ENCODE measurements at regions not wholly inside any gene's neighbourhood (a gene's known extent, or its start where the extent isn't known, plus 50 kb on each side); places are given as distances from the start of the nearest gene placed in this dataset.

- TF ChIP-seq, protein P1, sequence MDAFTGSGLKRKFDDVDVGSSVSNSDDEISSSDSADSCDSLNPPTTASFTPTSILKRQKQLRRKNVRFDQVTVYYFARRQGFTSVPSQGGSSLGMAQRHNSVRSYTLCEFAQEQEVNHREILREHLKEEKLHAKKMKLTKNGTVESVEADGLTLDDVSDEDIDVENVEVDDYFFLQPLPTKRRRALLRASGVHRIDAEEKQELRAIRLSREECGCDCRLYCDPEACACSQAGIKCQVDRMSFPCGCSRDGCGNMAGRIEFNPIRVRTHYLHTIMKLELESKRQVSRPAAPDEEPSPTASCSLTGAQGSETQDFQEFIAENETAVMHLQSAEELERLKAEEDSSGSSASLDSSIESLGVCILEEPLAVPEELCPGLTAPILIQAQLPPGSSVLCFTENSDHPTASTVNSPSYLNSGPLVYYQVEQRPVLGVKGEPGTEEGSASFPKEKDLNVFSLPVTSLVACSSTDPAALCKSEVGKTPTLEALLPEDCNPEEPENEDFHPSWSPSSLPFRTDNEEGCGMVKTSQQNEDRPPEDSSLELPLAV (CRISPR knock-in tag; conservative IDR thresholded peaks at IDR 0.05; ENCODE audit: low read depth), result no peak
- TF ChIP-seq TOE1 (CRISPR knock-in tag; IDR thresholded peaks at IDR 0.05) (no peak), SMC3 (IDR thresholded peaks at IDR 0.05; ENCODE audit: low read length) (no peak), SOX5 (CRISPR knock-in tag; IDR thresholded peaks at IDR 0.05; ENCODE audit: borderline replicate concordance) (no peak), ZNF335 (CRISPR knock-in tag; IDR thresholded peaks at IDR 0.05) (no peak), ELK4 (CRISPR knock-in tag; IDR thresholded peaks at IDR 0.05; ENCODE audit: borderline replicate concordance) (no peak), ZBTB26 (CRISPR knock-in tag; IDR thresholded peaks at IDR 0.05; ENCODE audit: borderline replicate concordance) (no peak), ZNF441 (CRISPR knock-in tag; IDR thresholded peaks at IDR 0.05; ENCODE audit: borderline replicate concordance) (no peak), FOXA1 (IDR thresholded peaks at IDR 0.05) (no peak), FOXA1 (CRISPR knock-in tag; IDR thresholded peaks at IDR 0.05) (peak; percentile 72), CEBPB (IDR thresholded peaks at IDR 0.05; ENCODE audit: borderline replicate concordance, low read depth, low read length) (peak; percentile 83), RNF2 (conservative IDR thresholded peaks at IDR 0.05; ENCODE audit: low read depth) (no peak), TEAD3 (CRISPR knock-in tag; optimal IDR thresholded peaks at IDR 0.05; ENCODE audit: borderline replicate concordance) (peak; percentile 9), NR2C2 (CRISPR knock-in tag; IDR thresholded peaks at IDR 0.05; ENCODE audit: borderline replicate concordance) (no peak), MED13 (CRISPR knock-in tag; IDR thresholded peaks at IDR 0.05) (no peak)
- TF ChIP-seq, protein P2, sequence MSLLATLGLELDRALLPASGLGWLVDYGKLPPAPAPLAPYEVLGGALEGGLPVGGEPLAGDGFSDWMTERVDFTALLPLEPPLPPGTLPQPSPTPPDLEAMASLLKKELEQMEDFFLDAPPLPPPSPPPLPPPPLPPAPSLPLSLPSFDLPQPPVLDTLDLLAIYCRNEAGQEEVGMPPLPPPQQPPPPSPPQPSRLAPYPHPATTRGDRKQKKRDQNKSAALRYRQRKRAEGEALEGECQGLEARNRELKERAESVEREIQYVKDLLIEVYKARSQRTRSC (CRISPR knock-in tag; IDR thresholded peaks at IDR 0.05; ENCODE audit: low read depth), result no peak
- TF ChIP-seq, protein P3, sequence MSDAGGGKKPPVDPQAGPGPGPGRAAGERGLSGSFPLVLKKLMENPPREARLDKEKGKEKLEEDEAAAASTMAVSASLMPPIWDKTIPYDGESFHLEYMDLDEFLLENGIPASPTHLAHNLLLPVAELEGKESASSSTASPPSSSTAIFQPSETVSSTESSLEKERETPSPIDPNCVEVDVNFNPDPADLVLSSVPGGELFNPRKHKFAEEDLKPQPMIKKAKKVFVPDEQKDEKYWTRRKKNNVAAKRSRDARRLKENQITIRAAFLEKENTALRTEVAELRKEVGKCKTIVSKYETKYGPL (CRISPR knock-in tag; IDR thresholded peaks at IDR 0.05), result no peak
- TF ChIP-seq, protein P4, sequence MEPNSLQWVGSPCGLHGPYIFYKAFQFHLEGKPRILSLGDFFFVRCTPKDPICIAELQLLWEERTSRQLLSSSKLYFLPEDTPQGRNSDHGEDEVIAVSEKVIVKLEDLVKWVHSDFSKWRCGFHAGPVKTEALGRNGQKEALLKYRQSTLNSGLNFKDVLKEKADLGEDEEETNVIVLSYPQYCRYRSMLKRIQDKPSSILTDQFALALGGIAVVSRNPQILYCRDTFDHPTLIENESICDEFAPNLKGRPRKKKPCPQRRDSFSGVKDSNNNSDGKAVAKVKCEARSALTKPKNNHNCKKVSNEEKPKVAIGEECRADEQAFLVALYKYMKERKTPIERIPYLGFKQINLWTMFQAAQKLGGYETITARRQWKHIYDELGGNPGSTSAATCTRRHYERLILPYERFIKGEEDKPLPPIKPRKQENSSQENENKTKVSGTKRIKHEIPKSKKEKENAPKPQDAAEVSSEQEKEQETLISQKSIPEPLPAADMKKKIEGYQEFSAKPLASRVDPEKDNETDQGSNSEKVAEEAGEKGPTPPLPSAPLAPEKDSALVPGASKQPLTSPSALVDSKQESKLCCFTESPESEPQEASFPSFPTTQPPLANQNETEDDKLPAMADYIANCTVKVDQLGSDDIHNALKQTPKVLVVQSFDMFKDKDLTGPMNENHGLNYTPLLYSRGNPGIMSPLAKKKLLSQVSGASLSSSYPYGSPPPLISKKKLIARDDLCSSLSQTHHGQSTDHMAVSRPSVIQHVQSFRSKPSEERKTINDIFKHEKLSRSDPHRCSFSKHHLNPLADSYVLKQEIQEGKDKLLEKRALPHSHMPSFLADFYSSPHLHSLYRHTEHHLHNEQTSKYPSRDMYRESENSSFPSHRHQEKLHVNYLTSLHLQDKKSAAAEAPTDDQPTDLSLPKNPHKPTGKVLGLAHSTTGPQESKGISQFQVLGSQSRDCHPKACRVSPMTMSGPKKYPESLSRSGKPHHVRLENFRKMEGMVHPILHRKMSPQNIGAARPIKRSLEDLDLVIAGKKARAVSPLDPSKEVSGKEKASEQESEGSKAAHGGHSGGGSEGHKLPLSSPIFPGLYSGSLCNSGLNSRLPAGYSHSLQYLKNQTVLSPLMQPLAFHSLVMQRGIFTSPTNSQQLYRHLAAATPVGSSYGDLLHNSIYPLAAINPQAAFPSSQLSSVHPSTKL (CRISPR knock-in tag; IDR thresholded peaks at IDR 0.05), result no peak
Measured at GRCh38 chr13:99908140-99908803, 63.3 kb downstream of the ZIC5 start (continued).
